Ovary (tissue), 1 donor: ENCODE measurements at regions not wholly inside any gene's neighbourhood (a gene's known extent, or its start where the extent isn't known, plus 50 kb on each side); places are given as distances from the start of the nearest gene placed in this dataset.

Experiments
- EP300 ChIP-seq: sonication (generic); formaldehyde crosslinking; IDR thresholded peaks from one replicate; pipeline ENCODE4 v1.6.1; 2017; ENCODE audit warnings: antibody characterized with exemption
- POLR2A ChIP-seq: fragments of 450-650 bp; IDR thresholded peaks from one replicate; pipeline ENCODE4 v1.6.1; 2017; ENCODE audit warnings: antibody characterized with exemption, mild to moderate bottlenecking, moderate library complexity

GRCh38 chr6:109302176-109302575, 80.1 kb downstream of the CD164 start:
- no peak for TF ChIP-seq EP300
- TF ChIP-seq POLR2A, result no peak
